GM18499 (cell line): ENCODE measurements at regions not wholly inside any gene's neighbourhood (a gene's known extent, or its start where the extent isn't known, plus 50 kb on each side); places are given as distances from the start of the nearest gene placed in this dataset.

Experiments
- ATAC-seq: cut with Tn5 transposase; IDR thresholded peaks from one replicate; pipeline ENCODE4 v1.9.1; 2021; ENCODE audit warnings: moderate number of reproducible peaks; ENCODE audit not compliant: insufficient read depth, unreplicated experiment

DNA sequence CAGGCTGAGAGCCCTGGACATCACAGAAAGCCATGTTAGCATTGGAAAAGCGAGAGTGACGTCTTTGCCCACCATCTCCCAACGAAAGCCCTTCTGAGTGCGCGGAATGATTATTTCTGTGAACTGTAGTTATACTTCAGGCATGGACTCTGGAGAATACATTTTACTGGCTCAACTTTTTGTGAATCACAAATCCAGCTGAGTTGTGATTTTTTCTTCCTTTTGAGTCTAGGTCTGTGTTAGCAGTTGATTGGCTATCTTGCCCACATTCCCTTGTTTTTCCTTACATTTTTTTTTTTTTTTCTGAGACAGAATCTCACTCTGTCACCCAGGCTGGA lies 183.1 kb downstream of the INO80D start:
- no peak for ATAC-seq

- no peak for ATAC-seq
Measured at GRCh38 chr2:205902041-205902899, 183.7 kb downstream of the INO80D start.

DNA sequence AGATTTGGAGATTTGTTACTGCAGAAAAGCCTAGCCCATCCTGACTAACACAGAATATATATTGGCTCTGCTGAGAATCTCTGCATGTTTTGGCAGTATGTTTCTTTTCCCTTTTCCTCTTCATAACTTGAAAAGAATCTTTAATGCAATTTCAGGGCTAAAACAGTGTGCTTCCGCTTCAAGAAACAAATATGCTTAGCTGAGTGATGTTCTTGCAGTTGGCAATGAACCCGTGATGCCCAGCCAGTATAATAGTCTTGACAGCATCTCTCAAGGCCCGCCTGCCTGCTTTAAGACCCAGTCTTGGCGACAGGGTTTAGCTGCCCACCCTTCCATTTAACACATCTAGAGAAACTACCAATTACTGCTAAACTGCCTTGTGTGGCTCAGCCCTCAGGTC lies 184.5 kb downstream of the INO80D start:
- no peak for ATAC-seq

DNA sequence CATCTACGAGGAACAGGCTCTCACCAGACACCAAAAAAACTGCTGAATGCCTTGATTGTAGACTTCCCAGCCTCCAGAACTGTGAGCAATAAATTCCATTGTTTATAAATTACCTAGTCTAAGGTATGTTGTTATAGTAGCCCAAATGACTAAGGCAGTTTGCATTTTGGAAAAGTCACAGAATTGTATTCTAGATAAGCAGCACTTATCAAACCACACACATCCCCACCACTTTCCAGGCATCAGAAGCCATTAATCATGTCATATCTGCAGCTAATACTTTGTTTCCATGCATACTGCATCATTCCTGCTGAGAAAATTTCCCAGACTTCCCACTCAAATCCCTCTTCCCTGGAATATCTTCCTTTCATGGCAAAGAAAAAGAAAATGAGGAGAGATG lies 187.2 kb downstream of the INO80D start:
- no peak for ATAC-seq

GRCh38 chr2:205895981-205896655 lies 189.9 kb downstream of the INO80D start:
- no peak for ATAC-seq

GRCh38 chr2:205892665-205893259 lies 193.2 kb downstream of the INO80D start:
- no peak for ATAC-seq

DNA sequence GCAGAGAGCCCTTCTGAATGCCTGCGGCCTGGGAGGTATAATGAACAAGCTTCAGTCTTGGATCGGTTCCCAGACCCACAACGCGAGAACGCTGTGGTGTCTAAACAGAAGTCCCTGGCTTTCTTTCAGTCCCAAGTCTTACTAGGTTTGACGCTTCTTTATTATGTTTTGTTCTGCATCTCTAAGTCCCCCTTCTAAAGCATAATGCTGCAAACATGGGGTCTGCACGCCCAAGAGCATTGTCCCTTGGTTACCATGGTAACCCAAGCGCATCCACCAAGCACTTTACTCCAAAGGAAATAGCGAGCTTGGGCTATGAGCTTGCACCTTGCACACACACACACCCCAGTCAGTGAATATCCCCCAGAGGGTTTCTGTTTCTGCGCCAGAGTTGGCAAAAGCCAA lies 193.7 kb downstream of the INO80D start:
- ATAC-seq, result no peak

DNA sequence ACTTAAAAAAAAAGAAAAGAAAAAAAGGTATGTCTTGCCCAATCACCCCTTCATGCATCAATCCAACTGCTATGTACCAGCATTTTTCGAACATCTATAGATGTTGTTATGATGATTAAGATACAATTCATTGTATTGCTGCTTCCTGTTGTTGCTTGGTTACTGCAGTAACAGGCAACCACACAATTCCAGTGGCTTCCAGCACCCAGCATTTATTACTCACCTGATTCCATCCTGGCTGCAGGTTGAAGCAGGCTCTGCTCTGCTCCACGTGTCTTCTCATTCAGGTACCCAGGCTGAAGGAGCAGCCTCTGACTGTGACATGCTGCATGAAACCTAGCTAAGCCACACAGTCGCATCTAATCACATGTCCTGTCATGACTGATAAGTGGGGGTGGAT lies 196.9 kb downstream of the INO80D start:
- ATAC-seq, result no peak

- ATAC-seq, result no peak
Measured at GRCh38 chr2:205887637-205888036, 198.3 kb downstream of the INO80D start.

DNA sequence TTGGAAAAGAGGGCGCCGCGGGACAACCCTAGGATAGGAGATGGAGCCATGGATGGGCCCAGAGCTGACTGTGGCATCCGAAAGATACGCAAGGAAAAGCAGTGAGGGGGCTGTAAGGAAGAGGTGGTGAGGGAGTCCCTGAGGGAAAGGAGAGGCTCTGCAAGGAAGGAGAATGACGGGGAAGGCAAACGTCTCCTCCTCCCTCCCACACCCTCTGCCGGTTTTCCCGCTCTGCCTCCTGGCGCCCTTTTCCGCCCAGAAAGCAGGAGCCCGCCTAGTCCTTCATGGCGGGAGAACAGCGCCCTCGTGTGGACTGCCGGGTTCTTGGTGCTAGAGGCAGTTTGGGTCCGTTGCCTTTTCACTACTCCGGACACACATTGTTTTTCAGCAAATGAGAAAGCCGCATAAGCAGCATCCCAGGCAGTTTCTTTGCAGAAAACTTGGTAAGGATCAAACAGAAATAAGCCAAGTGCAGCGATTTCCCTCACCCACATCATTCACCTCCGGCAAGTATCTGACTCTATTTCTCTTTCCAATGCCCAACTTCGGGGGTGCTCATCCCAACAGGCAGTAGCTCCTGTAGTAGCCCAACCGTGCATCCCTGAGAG lies 200.4 kb downstream of the INO80D start:
- ATAC-seq, result no peak

- ATAC-seq, result no peak
Measured at GRCh38 chr2:205883965-205884364, 201.7 kb downstream of the NRP2 start.

- no peak for ATAC-seq
Measured at GRCh38 chr2:205882806-205883425, 200.6 kb downstream of the NRP2 start.

DNA sequence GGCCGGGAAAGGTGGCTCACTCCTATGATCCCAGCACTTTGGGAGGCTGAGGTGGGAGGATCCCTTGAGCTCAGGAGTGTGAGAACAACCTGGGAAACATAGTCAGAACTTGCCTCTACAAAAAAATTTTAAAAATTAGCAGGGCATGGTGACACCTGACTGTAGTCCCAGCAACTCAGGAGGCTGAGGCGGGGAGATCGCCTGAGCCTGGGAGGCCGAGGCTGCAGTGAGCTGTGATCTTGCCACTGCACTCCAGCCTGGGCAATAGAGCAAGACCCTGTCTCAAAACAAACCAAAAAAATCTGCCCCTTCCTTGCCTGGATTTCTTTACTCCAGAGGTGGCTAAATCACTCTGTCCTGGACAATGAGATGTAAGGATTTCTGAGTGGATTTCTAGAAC lies 197.7 kb downstream of the NRP2 start:
- no peak for ATAC-seq

DNA sequence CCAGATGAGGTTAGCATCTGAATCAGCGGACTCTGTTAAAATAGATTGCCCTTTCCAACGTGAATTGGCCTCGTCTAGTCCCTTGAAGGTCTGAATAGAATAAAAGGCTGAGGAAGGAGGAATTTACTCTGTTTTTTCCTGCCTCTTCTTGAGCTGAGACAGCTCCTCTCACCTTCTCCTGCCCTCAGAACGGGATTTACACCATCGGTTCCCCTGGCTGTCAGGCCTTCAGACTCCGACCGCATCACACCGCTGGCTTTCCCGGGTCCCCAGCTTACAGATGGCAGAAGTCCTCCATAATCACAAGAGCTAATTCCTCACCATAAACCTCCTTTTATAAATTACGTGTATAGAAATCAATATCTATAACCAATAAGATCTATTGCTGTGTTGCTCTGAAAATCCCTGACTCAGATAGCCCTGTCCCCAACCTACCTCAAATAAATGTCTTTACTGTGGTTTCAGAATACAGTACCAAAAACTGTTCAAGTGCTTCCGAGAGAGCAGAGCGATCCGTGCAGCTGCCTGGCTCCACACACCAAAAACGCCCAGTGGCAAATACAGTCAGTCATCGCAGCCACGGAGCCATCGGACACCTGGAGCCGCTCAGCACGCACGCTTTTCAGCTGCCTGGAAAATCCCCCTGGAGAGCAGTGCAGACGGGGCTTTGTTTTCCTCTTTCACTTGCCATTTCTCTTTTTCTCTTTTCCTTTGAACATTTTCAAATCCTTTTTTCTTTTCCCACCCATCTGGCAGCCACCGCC lies 196.9 kb downstream of the NRP2 start:
- no peak for ATAC-seq

DNA sequence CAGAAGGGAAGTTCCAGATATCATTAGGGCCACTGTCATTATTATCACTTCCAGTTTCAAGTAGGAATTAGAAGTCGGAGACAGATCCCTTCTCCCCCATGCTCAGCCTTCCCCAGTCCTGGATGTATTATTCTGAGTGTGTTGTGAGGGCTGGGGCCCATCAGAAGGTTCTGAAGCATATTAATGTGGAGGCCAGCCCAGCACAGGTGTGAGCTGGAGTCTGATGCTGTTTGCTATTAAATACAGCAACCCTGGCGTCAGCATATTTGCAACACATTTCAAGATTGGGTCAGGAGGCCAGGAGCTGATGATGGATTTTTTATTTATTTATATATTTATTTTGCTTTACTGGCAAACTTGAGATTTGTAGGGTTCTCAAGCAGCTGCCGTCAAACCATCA lies 195.2 kb downstream of the NRP2 start:
- no peak for ATAC-seq

GRCh38 chr2:205876127-205876526 lies 193.8 kb downstream of the NRP2 start:
- ATAC-seq, result no peak

DNA sequence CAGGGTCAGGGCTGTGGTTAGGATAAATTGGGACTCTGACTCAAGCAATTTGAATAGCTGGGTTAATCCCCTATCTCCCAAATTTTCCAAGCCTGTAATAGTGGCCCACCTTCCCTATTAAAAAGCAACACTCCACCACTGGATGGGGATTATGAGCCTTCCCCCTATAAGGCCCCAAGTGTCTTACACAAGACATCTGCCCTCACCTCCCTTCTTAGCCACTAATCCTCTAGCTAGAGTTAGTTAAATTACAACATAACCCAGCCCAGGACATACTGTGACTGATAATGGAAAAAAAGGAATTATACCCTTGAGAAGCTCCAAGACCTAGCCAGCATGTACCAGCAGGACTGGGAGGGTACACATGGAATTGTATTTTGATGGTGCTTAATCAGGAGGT lies 190.4 kb downstream of the NRP2 start:
- no peak for ATAC-seq

DNA sequence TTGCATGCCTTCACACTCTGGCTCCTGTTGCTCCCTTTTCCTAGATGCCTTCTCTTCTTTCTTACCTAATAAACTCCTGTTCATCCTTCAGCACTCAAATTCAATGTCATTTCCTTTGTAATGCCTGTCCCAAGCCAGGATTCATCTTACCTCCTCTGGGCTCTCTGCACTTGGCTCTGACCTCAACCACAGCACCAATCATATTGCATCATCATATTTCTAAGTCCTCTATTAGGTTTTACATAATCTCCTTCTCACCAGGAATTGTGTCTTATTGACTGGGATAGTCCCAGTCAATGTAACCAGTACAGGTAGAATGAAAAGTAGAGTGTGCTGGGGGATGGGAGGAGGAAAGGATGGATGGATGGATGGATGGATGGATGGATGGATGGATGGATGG lies 187.1 kb downstream of the NRP2 start:
- ATAC-seq, result no peak

DNA sequence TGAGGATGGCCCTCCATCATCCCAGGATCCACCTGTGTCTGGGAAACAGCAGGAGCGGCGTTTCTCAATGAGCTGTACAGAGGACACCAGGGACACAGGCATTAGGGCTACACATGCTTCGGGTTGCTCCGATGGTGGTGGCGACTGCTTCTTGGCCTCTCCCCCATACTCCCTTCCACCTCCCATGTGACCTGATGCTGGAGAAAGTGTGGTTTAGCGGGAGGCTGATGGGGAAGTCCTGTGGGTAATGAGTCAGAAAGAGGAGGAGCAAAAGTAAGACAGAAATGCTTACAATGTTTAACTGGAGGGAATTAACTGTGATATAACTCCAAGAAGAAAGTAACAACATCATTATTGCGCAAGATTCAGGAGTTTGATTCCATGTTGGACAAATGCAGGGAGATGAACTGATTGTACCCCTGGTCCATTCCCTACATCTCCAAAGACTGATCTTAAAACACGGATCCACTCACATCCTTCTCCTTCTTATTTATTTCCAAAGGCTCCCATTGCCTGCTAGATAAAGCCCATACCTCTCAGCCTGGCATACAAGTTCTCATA lies 186.6 kb downstream of the NRP2 start:
- ATAC-seq, result peak; percentile 66

- ATAC-seq, result no peak
Measured at GRCh38 chr2:205868053-205868452, 185.8 kb downstream of the NRP2 start.
